ENCODE measurements at regions not wholly inside any gene's neighbourhood (a gene's known extent, or its start where the extent isn't known, plus 50 kb on each side); places are given as distances from the start of the nearest gene placed in this dataset.
A peak's percentile ranks its signal among the peaks of the same experiment; 100 is the strongest.

DNA sequence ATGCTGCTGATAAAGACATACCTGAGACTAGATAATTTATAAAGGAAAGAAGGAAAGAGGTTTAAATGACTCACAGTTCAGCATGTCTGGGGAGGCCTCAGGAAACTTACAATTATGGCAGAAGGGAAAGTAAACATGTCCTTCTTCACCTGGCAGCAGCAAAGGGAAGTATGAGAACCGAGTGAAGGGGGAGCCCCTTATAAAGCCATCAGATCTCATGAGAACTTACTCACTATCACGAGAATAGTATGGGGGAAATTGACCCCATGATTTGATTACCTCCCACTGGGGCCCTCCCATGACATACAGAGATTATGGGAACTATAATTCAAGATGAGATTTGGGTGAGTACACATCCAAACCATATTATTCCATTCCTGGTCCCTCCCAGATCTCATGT is 154.4 kb downstream of the FASLG start:
- POLR2A ChIA-PET = no interaction called here
- H3K4me3 Mint-ChIP-seq = no peak overlapping the region
- no peak overlapping the region for H3K27ac Mint-ChIP-seq
- H3K36me3 Mint-ChIP-seq = peaks cover 0 to 14% (median 4%) of the 10 kb centered on the region in 3 donors
- peaks cover 6 to 18% (median 12%) of the 10 kb centered on the region in 4 donors for H3K4me1 Mint-ChIP-seq
- peaks cover 0 to 14% (median 7%) of the 10 kb centered on the region in 9 donors for H3K9me3 Mint-ChIP-seq
- ATAC-seq (no peak), DNase-seq (no peak)
- H3K27me3 Mint-ChIP-seq = no peaks in the 10 kb centered on the region

DNA sequence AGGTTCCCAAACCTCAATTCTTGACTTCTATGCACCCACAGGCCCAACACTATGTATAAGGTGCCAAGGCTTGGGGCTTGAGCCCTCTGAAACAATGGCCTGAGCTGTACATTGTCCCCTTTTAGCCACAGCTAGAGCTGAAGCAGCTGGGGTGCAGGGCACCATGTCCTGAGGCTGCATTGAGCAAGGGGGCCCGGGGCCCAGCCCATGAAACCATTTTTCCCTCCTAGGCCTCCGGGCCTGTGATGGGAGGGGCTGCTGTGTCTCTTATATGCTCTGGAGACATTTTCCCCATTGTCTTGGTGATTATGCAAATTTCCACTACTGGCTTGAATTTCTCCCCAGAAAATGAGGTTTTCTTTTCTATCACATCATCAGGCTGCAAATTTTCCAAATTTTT is 155.5 kb downstream of the FASLG start:
- peaks cover 8 to 29% (median 21%) of the 10 kb centered on the region in 4 donors for H3K4me1 Mint-ChIP-seq
- ATAC-seq (no peak), DNase-seq (no peak)
- H3K27ac Mint-ChIP-seq = no peak overlapping the region
- peaks cover 0 to 14% (median 4%) of the 10 kb centered on the region in 3 donors for H3K36me3 Mint-ChIP-seq
- no peak overlapping the region for H3K4me3 Mint-ChIP-seq
- no peaks in the 10 kb centered on the region for H3K27me3 Mint-ChIP-seq
- POLR2A ChIA-PET = no interaction called here
- H3K9me3 Mint-ChIP-seq = peaks cover 0 to 14% (median 7%) of the 10 kb centered on the region in 9 donors

DNA sequence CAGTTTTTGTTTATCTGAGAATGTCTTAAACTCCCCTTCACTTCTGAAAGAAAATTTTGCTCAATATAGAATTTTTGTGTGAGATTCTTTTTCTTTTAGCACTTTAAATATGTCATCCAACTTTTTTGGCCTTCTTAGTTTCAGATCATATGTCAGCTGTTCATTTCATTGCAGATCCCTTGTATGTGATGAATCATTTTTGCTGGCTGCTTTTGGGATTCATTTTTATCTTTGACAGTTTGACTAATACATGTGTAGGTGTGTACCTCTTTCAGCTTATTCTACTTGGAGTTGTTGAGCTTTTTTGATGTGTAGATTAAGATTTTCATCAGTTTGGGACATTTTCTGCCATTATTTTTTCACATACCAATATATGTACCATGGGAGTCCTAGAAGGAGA is 156.8 kb downstream of the FASLG start:
- H3K4me1 Mint-ChIP-seq = peaks cover 11 to 37% (median 33%) of the 10 kb centered on the region in 4 donors

DNA sequence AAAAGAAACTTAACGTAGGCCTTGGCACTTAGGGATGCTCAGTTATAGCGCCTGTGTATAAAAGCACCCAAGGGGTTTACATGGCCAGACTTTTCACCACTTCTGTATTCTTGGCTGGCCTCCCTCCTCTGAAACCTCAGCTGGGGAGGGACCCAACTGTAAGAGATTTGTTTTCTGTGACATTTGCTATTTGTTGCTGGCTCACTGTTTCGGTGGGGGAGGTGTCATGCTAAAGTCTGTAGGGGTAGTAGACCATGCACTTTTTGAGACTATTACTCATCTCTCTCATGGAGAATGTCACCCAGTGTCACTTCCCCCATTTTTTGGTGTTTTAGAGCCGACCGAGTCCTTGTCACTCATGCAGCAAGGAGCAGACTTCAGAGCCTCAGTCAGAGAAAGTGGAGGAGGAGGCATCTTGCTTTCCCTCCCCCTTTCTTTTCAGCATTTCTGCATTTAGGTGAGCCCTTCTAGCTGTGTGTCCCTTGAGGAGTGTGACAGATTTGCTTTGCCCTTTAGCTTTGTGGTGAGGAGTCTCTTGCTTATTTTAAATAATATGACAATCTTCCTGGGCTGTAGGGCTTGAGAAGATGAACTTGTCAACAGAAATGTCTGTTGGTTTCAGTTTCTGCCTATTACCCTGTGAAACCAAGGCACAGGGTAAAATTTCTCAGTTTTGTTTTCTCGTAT is 160.1 kb downstream of the FASLG start:
- DNase-seq (peak in 4 of 10 donors; percentile 7 to 68 (median 27)), ATAC-seq (peak; percentile 54 to 75)
- peak overlapping the region in 9 of 10 donors; percentile 10 to 90 (median 78) for H3K27ac Mint-ChIP-seq
- POLR2A ChIA-PET = interaction anchor here (1.0 kb wide), 1 partner anchor 40 kb away, joined by 3 read pairs; no protein-coding TSS in a partner anchor
- H3K4me3 Mint-ChIP-seq = peak overlapping the region in 9 of 10 donors; percentile 38 to 71 (median 57)
- no peaks in the 10 kb centered on the region for H3K27me3 Mint-ChIP-seq
- peaks cover 0 to 11% (median 0%) of the 10 kb centered on the region in 3 donors for H3K36me3 Mint-ChIP-seq
- H3K4me1 Mint-ChIP-seq = peaks cover 11 to 41% (median 34%) of the 10 kb centered on the region in 4 donors
- H3K9me3 Mint-ChIP-seq = peaks cover 0 to 11% (median 7%) of the 10 kb centered on the region in 9 donors

More for the DNA sequence above, 156.8 kb downstream of the FASLG start:
- Mint-ChIP-seq H3K36me3 (peaks cover 0 to 14% (median 4%) of the 10 kb centered on the region in 3 donors), H3K4me3 (no peak overlapping the region), H3K9me3 (peaks cover 0 to 14% (median 7%) of the 10 kb centered on the region in 9 donors), H3K27ac (no peak overlapping the region), H3K27me3 (no peaks in the 10 kb centered on the region)
- DNase-seq (no peak), ATAC-seq (no peak)
- POLR2A ChIA-PET = no interaction called here

DNA sequence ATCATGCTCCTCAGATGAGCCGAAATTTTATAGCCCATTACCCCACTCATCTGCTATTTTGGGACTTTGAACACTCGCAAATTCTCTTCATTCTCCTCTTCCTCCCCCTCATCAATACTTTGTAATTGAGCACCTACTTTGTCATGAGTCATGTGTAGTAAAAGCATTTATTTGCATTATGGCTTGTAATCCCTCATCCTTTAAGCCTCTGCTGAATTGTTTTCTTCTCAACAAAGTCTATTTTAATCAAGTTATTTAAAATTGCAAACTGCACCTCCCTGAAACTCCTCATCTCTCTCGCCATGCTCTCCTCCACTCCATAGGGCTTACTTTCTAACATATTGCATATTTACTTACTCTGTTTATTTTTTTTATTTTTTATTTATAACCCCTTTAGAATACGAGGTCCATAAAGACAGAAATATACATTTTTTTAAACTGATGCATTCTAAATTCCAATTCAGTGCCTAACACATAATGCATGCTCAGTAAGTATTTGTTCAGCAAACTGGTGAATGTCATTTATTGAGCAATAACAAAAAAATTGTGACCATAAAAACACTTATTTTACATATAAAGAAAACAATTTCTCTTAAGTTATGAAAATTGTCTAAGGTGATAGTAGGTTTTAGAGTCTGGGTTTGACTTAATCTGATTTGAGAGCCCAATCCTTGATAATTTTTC is 161.7 kb downstream of the FASLG start:
- Mint-ChIP-seq H3K36me3 (peaks cover 0 to 3% (median 0%) of the 10 kb centered on the region in 3 donors), H3K4me3 (no peak overlapping the region), H3K27me3 (no peaks in the 10 kb centered on the region), H3K4me1 (peaks cover 11 to 41% (median 34%) of the 10 kb centered on the region in 4 donors), H3K27ac (peak overlapping the region in 2 of 10 donors; percentile 30 to 85), H3K9me3 (peaks cover 0 to 2% (median 0%) of the 10 kb centered on the region in 9 donors)
- DNase-seq (no peak), ATAC-seq (no peak)
- POLR2A ChIA-PET = no interaction called here

DNA sequence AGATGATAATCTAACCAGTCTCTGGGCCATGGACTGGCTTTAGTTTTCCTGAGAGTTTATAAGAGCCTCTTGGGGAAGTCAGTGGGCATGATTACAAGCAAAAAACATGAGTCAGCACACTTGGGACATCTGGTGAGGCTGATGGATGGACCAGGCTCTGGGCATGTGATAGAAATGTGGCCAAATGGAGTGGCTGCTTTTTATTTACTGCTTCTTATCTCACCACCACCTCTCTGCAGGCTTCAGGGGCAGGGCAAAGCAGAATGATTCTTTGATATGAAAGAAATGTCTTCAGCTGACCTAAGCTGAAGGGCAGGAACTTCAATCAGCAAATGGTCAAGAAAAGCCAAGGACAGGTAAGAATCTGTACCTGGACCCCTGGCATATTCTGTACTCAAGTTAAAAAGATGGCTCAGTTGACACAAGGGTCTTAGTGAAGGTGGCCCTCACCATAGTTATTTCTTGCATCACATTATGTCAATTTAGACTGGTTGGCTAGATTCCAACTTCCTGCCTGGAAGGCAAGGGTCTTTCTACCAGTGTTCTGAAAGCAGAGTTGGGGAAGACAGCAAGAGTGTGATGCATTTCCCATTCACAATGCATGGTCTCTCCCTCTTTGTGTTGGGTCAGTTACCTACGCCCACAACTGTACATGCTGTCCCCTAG is 162.8 kb downstream of the FASLG start:
- no peak overlapping the region for H3K4me3 Mint-ChIP-seq
- no peak for DNase-seq
- no peaks in the 10 kb centered on the region for H3K9me3 Mint-ChIP-seq
- no peaks in the 10 kb centered on the region for H3K36me3 Mint-ChIP-seq
- ATAC-seq = no peak
- no peaks in the 10 kb centered on the region for H3K27me3 Mint-ChIP-seq
- H3K4me1 Mint-ChIP-seq = peaks cover 8 to 36% (median 30%) of the 10 kb centered on the region in 4 donors
- H3K27ac Mint-ChIP-seq = peak overlapping the region in 3 of 10 donors; percentile 8 to 44 (median 24)
- POLR2A ChIA-PET = no interaction called here

DNA sequence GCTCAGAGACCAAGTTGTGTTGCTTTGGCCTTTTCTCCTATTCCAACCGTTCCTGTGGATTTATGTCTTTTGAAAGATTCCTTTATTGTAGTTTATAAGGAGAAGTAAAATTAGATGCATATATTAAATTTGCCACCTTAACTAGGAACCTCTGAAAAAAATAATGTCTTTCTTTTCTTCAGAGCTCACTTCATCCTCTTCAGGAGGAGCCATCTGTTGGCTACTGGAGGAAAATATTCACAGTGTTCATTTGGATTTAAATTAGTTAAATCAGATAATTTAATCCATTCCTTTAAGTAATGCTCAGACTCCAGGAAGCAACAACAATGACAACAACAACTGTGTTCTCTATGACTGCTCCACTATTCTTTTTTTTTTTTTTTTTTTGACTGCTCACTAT is 164.0 kb downstream of the FASLG start:
- Mint-ChIP-seq H3K4me1 (peaks cover 6 to 30% (median 22%) of the 10 kb centered on the region in 4 donors), H3K27ac (peak overlapping the region in 1 of 10 donors; percentile 13), H3K36me3 (no peaks in the 10 kb centered on the region), H3K4me3 (no peak overlapping the region), H3K27me3 (no peaks in the 10 kb centered on the region), H3K9me3 (no peaks in the 10 kb centered on the region)
- POLR2A ChIA-PET = interaction anchor here (0.7 to 0.8 kb wide), 2 partner anchors 380 to 436 kb away, joined by 3 read pairs; no protein-coding TSS in a partner anchor
- DNase-seq (no peak), ATAC-seq (no peak)

DNA sequence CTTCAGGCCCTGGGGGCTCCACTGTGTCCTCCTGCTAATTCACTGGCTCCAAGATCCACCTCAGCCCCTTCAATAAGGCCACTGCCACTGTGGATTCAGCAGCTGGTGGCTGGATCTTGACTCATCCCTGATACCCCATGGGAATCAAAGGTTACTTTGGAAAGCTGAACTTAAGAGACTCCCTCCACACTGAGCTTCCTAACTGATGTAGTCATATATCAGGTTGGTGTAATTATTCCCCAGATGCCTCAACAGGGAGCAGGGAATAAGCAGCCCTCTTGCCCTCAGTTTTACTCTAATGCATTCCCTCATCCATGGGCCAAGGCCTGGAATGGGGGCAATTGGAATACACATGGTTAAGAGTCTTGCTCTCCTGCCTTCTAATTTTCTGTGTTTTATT is 164.6 kb downstream of the FASLG start:
- ATAC-seq = no peak
- POLR2A ChIA-PET = interaction anchor here (0.7 to 0.8 kb wide), 2 partner anchors 379 to 435 kb away, joined by 3 read pairs; no protein-coding TSS in a partner anchor
- Mint-ChIP-seq H3K9me3 (no peaks in the 10 kb centered on the region), H3K27ac (peak overlapping the region in 5 of 10 donors; percentile 10 to 51 (median 35)), H3K36me3 (no peaks in the 10 kb centered on the region), H3K4me1 (peaks cover 6 to 23% (median 20%) of the 10 kb centered on the region in 4 donors), H3K4me3 (no peak overlapping the region), H3K27me3 (no peaks in the 10 kb centered on the region)
- no peak for DNase-seq

DNA sequence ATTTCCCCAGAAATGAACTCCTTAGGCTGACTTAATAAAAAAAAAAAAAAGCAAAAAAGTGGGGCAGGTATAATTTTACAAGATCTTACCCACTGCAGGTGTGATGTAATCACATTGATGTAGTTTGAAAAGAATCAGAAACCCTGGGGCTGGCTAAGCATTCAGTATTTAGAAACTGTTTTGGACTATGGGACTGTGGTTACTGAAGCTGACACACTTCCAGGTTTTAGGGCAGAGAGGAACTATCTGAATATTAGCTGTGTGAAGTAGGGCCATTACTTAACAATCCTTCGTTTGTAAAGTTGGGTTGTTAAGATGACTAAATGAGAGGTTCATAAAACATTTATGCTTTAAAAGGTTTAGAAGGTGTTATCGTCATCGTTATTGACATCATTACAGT is 165.3 kb downstream of the FASLG start:
- H3K27ac Mint-ChIP-seq = peak overlapping the region in 1 of 10 donors; percentile 51
- no peaks in the 10 kb centered on the region for H3K27me3 Mint-ChIP-seq
- H3K36me3 Mint-ChIP-seq = no peaks in the 10 kb centered on the region
- ATAC-seq (no peak), DNase-seq (no peak)
- POLR2A ChIA-PET = no interaction called here
- no peaks in the 10 kb centered on the region for H3K9me3 Mint-ChIP-seq
- peaks cover 5 to 16% (median 15%) of the 10 kb centered on the region in 4 donors for H3K4me1 Mint-ChIP-seq
- no peak overlapping the region for H3K4me3 Mint-ChIP-seq

DNA sequence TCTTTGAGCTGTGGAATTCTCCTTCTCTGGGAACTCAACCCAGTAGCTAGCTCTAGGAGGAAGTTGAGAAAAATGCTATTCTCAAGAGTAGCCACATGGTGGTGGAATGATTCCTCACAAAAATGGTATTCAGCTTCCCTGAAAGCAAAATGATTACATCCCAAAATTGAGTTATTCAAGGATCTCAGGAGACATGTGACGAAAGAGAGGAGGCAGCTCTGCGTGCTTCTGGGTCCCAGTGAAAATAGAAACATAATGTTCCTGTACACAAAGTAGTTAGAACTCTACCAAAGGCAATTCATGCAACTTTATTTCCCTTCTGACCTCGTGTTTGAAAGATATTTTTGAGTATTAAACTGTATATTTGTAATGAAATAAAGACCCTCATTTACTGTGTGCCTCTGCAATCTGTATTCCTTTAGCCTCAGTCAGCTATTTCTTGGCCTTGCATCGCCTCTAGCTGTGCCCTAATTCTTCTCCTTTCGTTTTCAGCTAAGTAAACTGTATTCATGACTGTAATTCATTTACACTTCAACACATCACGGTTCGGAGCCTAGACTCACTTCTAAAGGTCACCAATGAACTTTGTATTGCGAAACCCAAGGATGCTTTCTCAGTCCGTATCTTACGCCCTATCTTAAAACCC is 167.3 kb downstream of the FASLG start:
- peak in 1 of 10 donors; percentile 8 for DNase-seq
- ATAC-seq = no peak
- no peak overlapping the region for H3K4me3 Mint-ChIP-seq
- no peaks in the 10 kb centered on the region for H3K9me3 Mint-ChIP-seq
- POLR2A ChIA-PET = interaction anchor here (0.6 kb wide), 1 partner anchor 592 kb away, joined by 4 read pairs; no protein-coding TSS in a partner anchor
- H3K36me3 Mint-ChIP-seq = no peaks in the 10 kb centered on the region
- no peak overlapping the region for H3K27ac Mint-ChIP-seq
- H3K4me1 Mint-ChIP-seq = peaks cover 0 to 4% (median 4%) of the 10 kb centered on the region in 4 donors
- H3K27me3 Mint-ChIP-seq = no peaks in the 10 kb centered on the region

DNA sequence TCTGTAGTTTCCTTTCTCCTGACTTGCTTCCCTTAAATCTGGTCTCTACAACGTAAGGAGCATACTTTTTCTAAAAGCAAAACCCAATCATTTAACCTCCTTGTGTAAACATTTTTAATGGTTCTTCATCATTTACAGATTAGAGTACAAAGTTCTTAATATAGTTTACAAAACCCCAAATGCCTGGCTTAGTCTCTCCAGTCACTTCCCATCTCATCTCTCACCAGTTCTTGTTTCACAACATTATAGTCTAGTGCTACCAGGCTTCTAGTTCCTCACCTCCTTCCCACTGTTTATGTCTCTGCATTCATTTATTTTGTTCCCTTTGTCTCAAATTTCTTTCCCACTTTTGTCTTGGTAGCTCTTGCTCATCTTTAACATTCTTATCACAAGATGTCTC is 168.4 kb downstream of the FASLG start:
- DNase-seq = no peak
- H3K27ac Mint-ChIP-seq = no peak overlapping the region
- no peaks in the 10 kb centered on the region for H3K27me3 Mint-ChIP-seq
- POLR2A ChIA-PET = no interaction called here
- ATAC-seq = no peak
- no peaks in the 10 kb centered on the region for H3K9me3 Mint-ChIP-seq
- H3K4me1 Mint-ChIP-seq = peaks cover 0 to 6% (median 3%) of the 10 kb centered on the region in 4 donors
- H3K4me3 Mint-ChIP-seq = no peak overlapping the region
- no peaks in the 10 kb centered on the region for H3K36me3 Mint-ChIP-seq

DNA sequence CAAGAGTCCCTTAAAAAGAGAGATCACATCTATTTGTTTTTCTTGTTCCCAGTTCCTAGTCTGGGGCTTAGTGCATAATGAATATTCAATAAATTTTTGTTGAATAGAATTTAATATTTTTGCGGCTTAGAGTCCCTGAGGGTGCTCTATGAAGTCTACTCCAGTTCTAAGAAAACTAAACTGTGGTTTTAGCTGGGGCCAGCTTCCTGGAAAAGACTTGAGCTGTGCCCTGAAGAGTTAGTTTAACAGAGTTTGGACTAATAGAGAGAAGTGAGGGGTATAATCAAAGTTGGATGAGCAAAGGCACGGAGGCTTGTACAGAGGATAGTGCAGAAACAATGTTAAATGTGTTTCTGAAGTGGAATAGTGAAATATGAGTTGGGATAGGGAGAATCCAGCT is 168.9 kb downstream of the FASLG start:
- POLR2A ChIA-PET = no interaction called here
- no peak for ATAC-seq
- no peaks in the 10 kb centered on the region for H3K9me3 Mint-ChIP-seq

More for the DNA sequence above, 168.9 kb downstream of the FASLG start:
- Mint-ChIP-seq H3K27me3 (no peaks in the 10 kb centered on the region), H3K27ac (no peak overlapping the region), H3K4me3 (no peak overlapping the region), H3K4me1 (peaks cover 1 to 5% (median 4%) of the 10 kb centered on the region in 4 donors), H3K36me3 (no peaks in the 10 kb centered on the region)
- no peak for DNase-seq
